KMS-11 (cell line): ENCODE measurements at regions not wholly inside any gene's neighbourhood (a gene's known extent, or its start where the extent isn't known, plus 50 kb on each side); places are given as distances from the start of the nearest gene placed in this dataset.
"Not testable (repeated sequence)": the region's sequence is repeated elsewhere in the genome, so short reads cannot be mapped to it uniquely, and the experiment has no call there.

Experiments
- H2AFZ ChIP-seq: fragments of 200-600 bp; sonication (generic); 2 replicates; pipeline ENCODE4 v1.6.1; 2016; ENCODE audit warnings: antibody characterized with exemption, mixed run types, low read depth
- H3K27ac ChIP-seq: fragments of 200-600 bp; sonication (generic); 2 replicates; pipeline ENCODE4 v1.6.1; 2016; ENCODE audit warnings: mild to moderate bottlenecking, mixed run types
- H3K27me3 ChIP-seq: fragments of 200-600 bp; sonication (generic); 2 replicates; pipeline ENCODE4 v1.6.1; 2017; ENCODE audit warnings: mild to moderate bottlenecking, low read depth, mixed run types, moderate library complexity; ENCODE audit not compliant: insufficient read depth
- H3K36me3 ChIP-seq: fragments of 200-600 bp; sonication (generic); 2 replicates; pipeline ENCODE4 v1.6.1; 2017; ENCODE audit warnings: mild to moderate bottlenecking, mixed run types; ENCODE audit not compliant: insufficient read depth
- H3K4me1 ChIP-seq: fragments of 200-600 bp; sonication (generic); 2 replicates; pipeline ENCODE4 v1.6.1; 2016; ENCODE audit warnings: mild to moderate bottlenecking, low read depth, mixed run types; ENCODE audit not compliant: poor library complexity, severe bottlenecking
- H3K4me2 ChIP-seq: fragments of 200-600 bp; sonication (generic); 2 replicates; pipeline ENCODE4 v1.7.0; 2016; ENCODE audit warnings: mild to moderate bottlenecking, mixed run types
- H3K4me3 ChIP-seq: fragments of 200-600 bp; sonication (generic); IDR thresholded peaks from 2 replicates; pipeline ENCODE4 v1.6.1; 2017; ENCODE audit warnings: low read depth, low read length, mixed read lengths; ENCODE audit not compliant: insufficient read depth
- H3K79me2 ChIP-seq: fragments of 200-600 bp; sonication (generic); 2 replicates; pipeline ENCODE4 v1.6.1; 2016; ENCODE audit warnings: low read depth, mixed run types; ENCODE audit not compliant: insufficient read depth
- H3K9ac ChIP-seq: fragments of 200-600 bp; sonication (generic); 2 replicates; pipeline ENCODE4 v1.6.1; 2016; ENCODE audit warnings: mild to moderate bottlenecking, mixed run types
- H4K20me1 ChIP-seq: fragments of 200-600 bp; sonication (generic); 2 replicates; pipeline ENCODE4 v1.6.1; 2016; ENCODE audit warnings: mild to moderate bottlenecking, mixed run types; ENCODE audit not compliant: insufficient read depth
- TF ChIP-seq, protein P1 (sequence below): fragments of 200-600 bp; sonication (generic); conservative IDR thresholded peaks from 2 replicates; pipeline ENCODE4 v1.6.1; 2017; ENCODE audit warnings: low read depth, mild to moderate bottlenecking, antibody characterized with exemption, low read length, moderate library complexity, mixed read lengths

DNA sequence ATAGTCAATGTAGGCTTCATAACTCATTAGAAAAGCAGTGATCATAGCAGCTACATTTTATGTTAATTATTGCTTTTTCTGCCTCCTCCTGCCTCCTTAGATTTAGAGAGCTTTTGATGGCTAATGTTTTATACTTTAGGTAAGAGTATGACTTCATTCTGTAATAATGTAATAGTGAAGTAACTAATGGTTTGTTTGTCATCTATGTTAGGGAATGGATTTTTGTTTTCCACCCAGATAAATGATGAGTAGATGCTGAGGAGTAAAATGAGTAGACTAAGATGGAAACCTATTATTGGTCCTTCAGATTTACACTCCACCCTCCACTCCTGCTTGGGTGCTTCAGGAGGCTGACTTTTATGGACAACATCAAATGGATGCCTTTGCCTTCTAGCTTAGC, 170.6 kb downstream of the CTH start:
- no peaks in the 10 kb centered on the region for H3K27me3 ChIP-seq
- no peak overlapping the region for H3K4me2 ChIP-seq
- no peak overlapping the region for H3K9ac ChIP-seq
- no peaks in the 10 kb centered on the region for H3K36me3 ChIP-seq
- no peak overlapping the region for H3K4me3 ChIP-seq
- H4K20me1 ChIP-seq: no peaks in the 10 kb centered on the region
- TF ChIP-seq, protein P1, sequence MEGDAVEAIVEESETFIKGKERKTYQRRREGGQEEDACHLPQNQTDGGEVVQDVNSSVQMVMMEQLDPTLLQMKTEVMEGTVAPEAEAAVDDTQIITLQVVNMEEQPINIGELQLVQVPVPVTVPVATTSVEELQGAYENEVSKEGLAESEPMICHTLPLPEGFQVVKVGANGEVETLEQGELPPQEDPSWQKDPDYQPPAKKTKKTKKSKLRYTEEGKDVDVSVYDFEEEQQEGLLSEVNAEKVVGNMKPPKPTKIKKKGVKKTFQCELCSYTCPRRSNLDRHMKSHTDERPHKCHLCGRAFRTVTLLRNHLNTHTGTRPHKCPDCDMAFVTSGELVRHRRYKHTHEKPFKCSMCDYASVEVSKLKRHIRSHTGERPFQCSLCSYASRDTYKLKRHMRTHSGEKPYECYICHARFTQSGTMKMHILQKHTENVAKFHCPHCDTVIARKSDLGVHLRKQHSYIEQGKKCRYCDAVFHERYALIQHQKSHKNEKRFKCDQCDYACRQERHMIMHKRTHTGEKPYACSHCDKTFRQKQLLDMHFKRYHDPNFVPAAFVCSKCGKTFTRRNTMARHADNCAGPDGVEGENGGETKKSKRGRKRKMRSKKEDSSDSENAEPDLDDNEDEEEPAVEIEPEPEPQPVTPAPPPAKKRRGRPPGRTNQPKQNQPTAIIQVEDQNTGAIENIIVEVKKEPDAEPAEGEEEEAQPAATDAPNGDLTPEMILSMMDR: no peak
- no peaks in the 10 kb centered on the region for H3K79me2 ChIP-seq
- H3K4me1 ChIP-seq: no peaks in the 10 kb centered on the region
- H3K27ac ChIP-seq: no peak overlapping the region
- no peak overlapping the region for H2AFZ ChIP-seq

DNA sequence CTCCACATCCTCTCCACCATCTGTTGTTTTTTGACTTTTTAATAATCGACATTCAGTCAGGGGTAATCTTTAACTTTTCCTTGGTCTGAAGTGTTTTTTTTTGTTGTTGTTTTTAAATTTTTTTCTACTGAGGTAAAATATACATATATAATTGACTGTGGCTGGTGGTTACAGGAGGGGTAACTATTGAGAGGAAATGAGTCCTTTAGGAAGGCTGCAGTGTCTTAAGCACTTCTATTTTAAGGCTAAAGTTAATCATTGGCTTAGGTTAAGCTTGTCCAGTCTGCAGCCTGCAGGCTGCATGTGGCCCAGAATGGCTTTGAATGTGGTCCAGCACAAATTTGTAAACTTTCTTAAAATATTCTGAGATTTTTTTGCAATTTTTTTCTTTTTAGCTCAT, 172.5 kb downstream of the CTH start:
- TF ChIP-seq, protein P1: no peak

DNA sequence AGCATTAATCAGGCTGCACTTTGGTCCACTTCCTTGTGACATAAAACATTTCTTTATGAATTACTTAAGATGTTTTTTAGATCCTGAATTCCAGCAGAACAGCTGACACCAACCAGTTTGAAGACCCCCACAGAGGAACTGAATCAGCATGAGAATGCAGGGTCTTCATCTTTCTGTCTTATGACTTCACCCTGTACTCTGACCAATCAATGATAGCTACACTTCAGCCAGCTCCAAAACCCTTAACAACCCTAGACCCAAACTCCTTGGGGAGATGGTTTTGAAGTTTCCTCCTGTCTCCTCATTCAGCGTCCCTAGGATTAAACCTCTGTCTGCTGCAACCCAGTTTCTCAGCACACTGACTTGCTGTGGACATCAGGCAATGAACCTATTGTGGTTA, 175.0 kb downstream of the CTH start:
- no peak overlapping the region for H2AFZ ChIP-seq
- no peak overlapping the region for H3K9ac ChIP-seq
- H3K4me3 ChIP-seq: no peak overlapping the region
- no peaks in the 10 kb centered on the region for H3K27me3 ChIP-seq
- H3K4me1 ChIP-seq: no peaks in the 10 kb centered on the region
- H4K20me1 ChIP-seq: no peaks in the 10 kb centered on the region
- no peak overlapping the region for H3K27ac ChIP-seq
- no peak overlapping the region for H3K4me2 ChIP-seq
- no peaks in the 10 kb centered on the region for H3K79me2 ChIP-seq
- no peaks in the 10 kb centered on the region for H3K36me3 ChIP-seq
- TF ChIP-seq, protein P1: no peak

More for the DNA sequence above, 172.5 kb downstream of the CTH start:
- Histone ChIP-seq H3K4me3 (no peak overlapping the region), H2AFZ (no peak overlapping the region), H3K4me1 (no peaks in the 10 kb centered on the region), H3K27ac (no peak overlapping the region), H3K79me2 (no peaks in the 10 kb centered on the region), H4K20me1 (no peaks in the 10 kb centered on the region), H3K9ac (no peak overlapping the region), H3K4me2 (no peak overlapping the region), H3K27me3 (no peaks in the 10 kb centered on the region), H3K36me3 (no peaks in the 10 kb centered on the region)

DNA sequence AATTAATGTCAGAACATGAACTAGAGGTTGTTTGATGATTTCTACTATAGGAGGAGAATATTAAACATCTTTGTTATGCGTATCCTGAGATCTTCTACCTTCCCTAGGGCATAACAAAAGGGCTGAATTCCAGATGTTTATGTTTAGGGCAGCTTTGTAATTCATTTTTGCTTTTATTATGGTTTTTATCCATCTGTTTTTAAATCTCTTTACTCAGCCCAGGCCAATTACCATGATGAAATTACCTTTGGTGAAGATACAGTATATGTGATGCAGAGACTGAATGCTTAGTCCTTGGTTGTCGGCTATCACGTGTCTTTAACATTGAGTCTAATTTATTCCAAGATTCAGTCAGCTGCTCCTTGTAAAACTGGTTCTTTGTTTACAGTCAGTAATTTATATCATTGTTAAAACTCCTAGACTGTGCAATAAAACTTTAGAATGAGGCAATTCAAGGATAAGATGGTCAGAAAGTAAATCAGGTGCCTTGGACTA, 176.9 kb downstream of the CTH start:
- no peaks in the 10 kb centered on the region for H3K4me1 ChIP-seq
- no peaks in the 10 kb centered on the region for H3K27me3 ChIP-seq
- no peak overlapping the region for H3K27ac ChIP-seq

DNA sequence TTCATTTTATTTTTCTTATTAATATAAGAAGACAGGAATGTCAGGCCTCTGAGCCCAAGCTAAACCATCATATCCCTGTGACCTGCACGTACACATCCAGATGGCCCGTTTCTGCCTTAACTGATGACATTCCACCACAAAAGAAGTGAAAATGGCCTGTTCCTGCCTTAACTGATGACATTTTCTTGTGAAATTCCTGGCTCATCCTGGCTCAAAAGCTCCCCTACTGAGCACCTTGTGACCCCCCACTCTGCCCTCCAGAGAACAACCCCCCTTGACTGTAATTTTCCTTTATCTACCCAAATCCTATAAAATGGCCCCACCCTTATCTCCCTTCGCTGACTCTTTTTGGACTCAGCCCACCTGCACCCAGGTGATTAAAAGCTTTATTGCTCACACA, 182.5 kb downstream of the CTH start:
- not testable (repeated sequence) for H3K27ac ChIP-seq, H2AFZ ChIP-seq, H3K4me2 ChIP-seq, H3K4me3 ChIP-seq, H3K9ac ChIP-seq, H3K4me1 ChIP-seq, H3K79me2 ChIP-seq, H4K20me1 ChIP-seq, H3K36me3 ChIP-seq, H3K27me3 ChIP-seq

More for the DNA sequence above, 176.9 kb downstream of the CTH start:
- TF ChIP-seq, protein P1: no peak
- Histone ChIP-seq H2AFZ (no peak overlapping the region), H3K9ac (no peak overlapping the region), H3K4me2 (no peak overlapping the region), H3K36me3 (no peaks in the 10 kb centered on the region), H3K4me3 (no peak overlapping the region), H3K79me2 (no peaks in the 10 kb centered on the region), H4K20me1 (no peaks in the 10 kb centered on the region)
